ENCODE measurements at regions not wholly inside any gene's neighbourhood (a gene's known extent, or its start where the extent isn't known, plus 50 kb on each side); places are given as distances from the start of the nearest gene placed in this dataset.

- DNase-seq = no peak
Measured at GRCh38 chr16:25311950-25312349, 54.3 kb upstream of the ZKSCAN2 start.

- DNase-seq = no peak
Measured at GRCh38 chr16:25311039-25311438, 53.4 kb upstream of the ZKSCAN2 start.

Measured in renal pelvis (tissue), 1 donor.